Panc1 (cell line): ENCODE measurements at regions not wholly inside any gene's neighbourhood (a gene's known extent, or its start where the extent isn't known, plus 50 kb on each side); places are given as distances from the start of the nearest gene placed in this dataset.

Experiments used
- ATAC-seq: fragments of 200-7000 bp; cut with Tn5 transposase; 2 replicates; pipeline ENCODE4 v1.9.1; 2020; ENCODE audit warnings: mild to moderate bottlenecking, moderate library complexity
- BruUV-seq: library from RNA; stranded (reverse); fragments of 400-500 nt; replicated peaks from 2 replicates; lab custom pipeline; 2021; lab: Mats Ljungman, UMichigan
- CTCF ChIA-PET: fragments of 300-600 bp; sonication (Branson Sonifier 250); formaldehyde crosslinking; loops from one replicate; lab custom pipeline; 2022; ENCODE audit warnings: antibody characterized with exemption; lab: Charles Lee
- POLR2A ChIA-PET: fragments of 300-600 bp; sonication (Branson Sonifier 250); formaldehyde crosslinking; loops from one replicate; lab custom pipeline; 2022; ENCODE audit warnings: antibody characterized with exemption; lab: Charles Lee
- DNase-seq: peaks from one replicate; pipeline ENCODE4 v3.0.0-alpha.2; 2010; ENCODE audit warnings: low read depth, low spot score
- H3K27ac ChIP-seq: 2 replicates; pipeline ENCODE4 v1.5.1; 2011; ENCODE audit warnings: mild to moderate bottlenecking, low read length, inconsistent platforms
- H3K27me3 ChIP-seq: fragments of 200-500 bp; sonication (Bioruptor generic); 2 replicates; pipeline ENCODE4 v1.6.0; 2014; ENCODE audit warnings: low read length, inconsistent platforms; ENCODE audit not compliant: control insufficient read depth, insufficient read depth
- H3K36me3 ChIP-seq: fragments of 200-500 bp; sonication (Bioruptor generic); 2 replicates; pipeline ENCODE4 v1.5.1; 2014; ENCODE audit warnings: inconsistent platforms, mild to moderate bottlenecking, low read length, moderate library complexity; ENCODE audit not compliant: control insufficient read depth, insufficient read depth
- H3K4me1 ChIP-seq: 2 replicates; pipeline ENCODE4 v1.5.1; 2011; ENCODE audit warnings: inconsistent platforms, mild to moderate bottlenecking, low read length, moderate library complexity; ENCODE audit not compliant: control insufficient read depth, insufficient read depth
- H3K4me3 ChIP-seq, 2 experiments: 2 replicates each; pipeline ENCODE4 v1.5.1; 2011 to 2012; ENCODE audit warnings: low read depth in 2 of 2, low read length in 2 of 2, mild to moderate bottlenecking in 2 of 2, inconsistent platforms in 1 of 2, moderate library complexity in 1 of 2
- H3K9me3 ChIP-seq: fragments of 200-500 bp; sonication (Bioruptor generic); 2 replicates; pipeline ENCODE4 v1.5.1; 2014; ENCODE audit warnings: low read depth, mild to moderate bottlenecking, inconsistent platforms, low read length, moderate library complexity; ENCODE audit not compliant: control insufficient read depth, insufficient read depth
- POLR2AphosphoS5 ChIP-seq: IDR thresholded peaks from 2 replicates; pipeline ENCODE4 v1.6.1; 2012; ENCODE audit warnings: mild to moderate bottlenecking, low read depth, low read length, moderate library complexity
- SIN3A ChIP-seq: IDR thresholded peaks from 2 replicates; pipeline ENCODE4 v1.6.1; 2012; ENCODE audit warnings: low read depth, mild to moderate bottlenecking, low read length, moderate library complexity, borderline replicate concordance; ENCODE audit not compliant: insufficient read depth
- TCF7L2 ChIP-seq: IDR thresholded peaks from 2 replicates; pipeline ENCODE4 v1.6.1; 2011; ENCODE audit warnings: mild to moderate bottlenecking, low read depth, low read length, inconsistent platforms
- in situ Hi-C: cut with HindIII; loops from 2 replicates; pipeline ENCODE4 v1.10.0; 2016; ENCODE audit warnings: low sequenced_read_pairs, low pct_unique_long_range_greater_than_20kb
- intact Hi-C: fragments of 100-400 bp; cut with micrococcal nuclease; formaldehyde crosslinking; loops from one replicate; pipeline ENCODE4 v1.10.0; 2022; ENCODE audit not compliant: unreplicated experiment
- TF ChIP-seq, protein P1 (sequence below): fragments of 450-650 bp; IDR thresholded peaks from 2 replicates; pipeline ENCODE4 v1.5.1; 2017; ENCODE audit warnings: mild to moderate bottlenecking
- TF ChIP-seq, protein P2 (sequence below), 2 experiments: IDR thresholded peaks; 2 replicates each; pipeline ENCODE4 v1.6.1; 2011 to 2012; ENCODE audit warnings: low read depth in 2 of 2, control low read depth in 1 of 2, low read length in 1 of 2, mild to moderate bottlenecking in 1 of 2, moderate library complexity in 1 of 2; ENCODE audit not compliant: insufficient read depth in 1 of 2

DNA sequence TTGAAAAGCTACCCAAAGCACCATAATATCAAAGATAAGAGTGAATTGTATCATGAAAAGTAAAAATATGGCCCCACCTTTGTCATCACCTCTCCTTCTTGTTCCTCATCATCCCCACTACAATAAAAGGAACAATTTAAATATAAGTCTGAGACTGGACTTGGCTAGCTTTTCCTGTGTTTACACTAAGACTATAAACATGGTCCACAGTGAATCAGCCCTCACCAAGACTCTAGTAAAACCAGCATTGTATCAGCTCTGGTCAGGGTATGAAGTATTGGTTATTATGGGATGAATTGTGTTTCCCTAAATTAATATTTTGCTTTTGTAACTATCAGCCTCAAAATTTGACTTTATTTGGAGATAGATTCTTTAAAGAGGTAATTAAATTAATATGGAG lies 105.4 kb downstream of the SLC25A46 start:
- POLR2A ChIA-PET: no interaction called here
- no peak for TF ChIP-seq TCF7L2
- TF ChIP-seq SIN3A: no peak
- TF ChIP-seq, protein P1, sequence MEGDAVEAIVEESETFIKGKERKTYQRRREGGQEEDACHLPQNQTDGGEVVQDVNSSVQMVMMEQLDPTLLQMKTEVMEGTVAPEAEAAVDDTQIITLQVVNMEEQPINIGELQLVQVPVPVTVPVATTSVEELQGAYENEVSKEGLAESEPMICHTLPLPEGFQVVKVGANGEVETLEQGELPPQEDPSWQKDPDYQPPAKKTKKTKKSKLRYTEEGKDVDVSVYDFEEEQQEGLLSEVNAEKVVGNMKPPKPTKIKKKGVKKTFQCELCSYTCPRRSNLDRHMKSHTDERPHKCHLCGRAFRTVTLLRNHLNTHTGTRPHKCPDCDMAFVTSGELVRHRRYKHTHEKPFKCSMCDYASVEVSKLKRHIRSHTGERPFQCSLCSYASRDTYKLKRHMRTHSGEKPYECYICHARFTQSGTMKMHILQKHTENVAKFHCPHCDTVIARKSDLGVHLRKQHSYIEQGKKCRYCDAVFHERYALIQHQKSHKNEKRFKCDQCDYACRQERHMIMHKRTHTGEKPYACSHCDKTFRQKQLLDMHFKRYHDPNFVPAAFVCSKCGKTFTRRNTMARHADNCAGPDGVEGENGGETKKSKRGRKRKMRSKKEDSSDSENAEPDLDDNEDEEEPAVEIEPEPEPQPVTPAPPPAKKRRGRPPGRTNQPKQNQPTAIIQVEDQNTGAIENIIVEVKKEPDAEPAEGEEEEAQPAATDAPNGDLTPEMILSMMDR: no peak
- TF ChIP-seq, protein P2, sequence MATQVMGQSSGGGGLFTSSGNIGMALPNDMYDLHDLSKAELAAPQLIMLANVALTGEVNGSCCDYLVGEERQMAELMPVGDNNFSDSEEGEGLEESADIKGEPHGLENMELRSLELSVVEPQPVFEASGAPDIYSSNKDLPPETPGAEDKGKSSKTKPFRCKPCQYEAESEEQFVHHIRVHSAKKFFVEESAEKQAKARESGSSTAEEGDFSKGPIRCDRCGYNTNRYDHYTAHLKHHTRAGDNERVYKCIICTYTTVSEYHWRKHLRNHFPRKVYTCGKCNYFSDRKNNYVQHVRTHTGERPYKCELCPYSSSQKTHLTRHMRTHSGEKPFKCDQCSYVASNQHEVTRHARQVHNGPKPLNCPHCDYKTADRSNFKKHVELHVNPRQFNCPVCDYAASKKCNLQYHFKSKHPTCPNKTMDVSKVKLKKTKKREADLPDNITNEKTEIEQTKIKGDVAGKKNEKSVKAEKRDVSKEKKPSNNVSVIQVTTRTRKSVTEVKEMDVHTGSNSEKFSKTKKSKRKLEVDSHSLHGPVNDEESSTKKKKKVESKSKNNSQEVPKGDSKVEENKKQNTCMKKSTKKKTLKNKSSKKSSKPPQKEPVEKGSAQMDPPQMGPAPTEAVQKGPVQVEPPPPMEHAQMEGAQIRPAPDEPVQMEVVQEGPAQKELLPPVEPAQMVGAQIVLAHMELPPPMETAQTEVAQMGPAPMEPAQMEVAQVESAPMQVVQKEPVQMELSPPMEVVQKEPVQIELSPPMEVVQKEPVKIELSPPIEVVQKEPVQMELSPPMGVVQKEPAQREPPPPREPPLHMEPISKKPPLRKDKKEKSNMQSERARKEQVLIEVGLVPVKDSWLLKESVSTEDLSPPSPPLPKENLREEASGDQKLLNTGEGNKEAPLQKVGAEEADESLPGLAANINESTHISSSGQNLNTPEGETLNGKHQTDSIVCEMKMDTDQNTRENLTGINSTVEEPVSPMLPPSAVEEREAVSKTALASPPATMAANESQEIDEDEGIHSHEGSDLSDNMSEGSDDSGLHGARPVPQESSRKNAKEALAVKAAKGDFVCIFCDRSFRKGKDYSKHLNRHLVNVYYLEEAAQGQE (IDR thresholded peaks at IDR 0.05; ENCODE audit: insufficient read depth in 1 of 2, low read depth in 2 of 2, low read length in 1 of 2): no peak
- no peak for TF ChIP-seq POLR2AphosphoS5

DNA sequence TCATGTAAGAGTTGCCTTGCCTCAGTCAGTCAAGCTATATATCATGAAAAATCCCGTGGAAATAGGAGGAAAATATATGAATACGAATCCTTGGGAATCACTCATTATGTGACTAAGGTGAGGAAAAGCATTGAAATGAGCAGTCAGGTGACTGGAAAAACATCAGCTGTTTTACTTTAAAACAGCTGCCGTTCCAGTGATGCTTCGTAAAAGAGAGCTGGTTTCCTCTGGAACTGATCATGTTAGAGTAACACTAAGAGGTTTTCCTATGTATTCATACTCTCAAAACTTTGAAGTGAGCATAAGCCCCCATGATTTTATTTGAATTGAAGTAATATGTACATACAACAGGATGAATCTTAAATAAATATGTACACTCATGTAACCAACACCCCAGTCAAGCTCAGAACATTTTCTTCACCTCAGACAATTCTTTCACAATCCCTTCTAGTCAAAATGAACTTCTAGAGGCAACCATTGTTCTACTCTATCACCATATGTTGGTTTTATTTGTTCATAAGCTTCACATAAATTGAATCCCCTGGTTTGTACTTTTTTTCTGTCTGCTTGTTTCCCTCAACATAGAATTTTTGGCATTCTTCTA lies 107.7 kb downstream of the SLC25A46 start:
- TF ChIP-seq, protein P1: no peak
- no peak for TF ChIP-seq POLR2AphosphoS5
- no TSS peak for BruUV-seq
- Histone ChIP-seq H3K4me3 (no peak overlapping the region), H3K4me1 (no peaks in the 10 kb centered on the region), H3K36me3 (no peaks in the 10 kb centered on the region), H3K27me3 (no peaks in the 10 kb centered on the region), H3K27ac (no peak overlapping the region), H3K9me3 (no peaks in the 10 kb centered on the region)
- intact Hi-C loops: no loop called here
- no peak for DNase-seq
- POLR2A ChIA-PET: no interaction called here
- CTCF ChIA-PET: no interaction called here
- in situ Hi-C loops: no loop called here
- no peak for ATAC-seq

More for the DNA sequence above, 105.4 kb downstream of the SLC25A46 start:
- no peak overlapping the region for H3K4me3 ChIP-seq
- no peaks in the 10 kb centered on the region for H3K4me1 ChIP-seq
- ATAC-seq (no peak), DNase-seq (no peak)
- intact Hi-C loops (no loop called here), in situ Hi-C loops (no loop called here)
- H3K9me3 ChIP-seq: no peaks in the 10 kb centered on the region
- no TSS peak for BruUV-seq
- H3K36me3 ChIP-seq: no peaks in the 10 kb centered on the region
- no peaks in the 10 kb centered on the region for H3K27me3 ChIP-seq
- CTCF ChIA-PET: no interaction called here
- H3K27ac ChIP-seq: no peak overlapping the region
